ENCODE measurements at regions not wholly inside any gene's neighbourhood (a gene's known extent, or its start where the extent isn't known, plus 50 kb on each side); places are given as distances from the start of the nearest gene placed in this dataset.

- Histone ChIP-seq H3K36me3 (ENCODE audit: control insufficient read depth in 4 of 4, insufficient read depth in 3 of 4, low read depth in 1 of 4, low read length in 3 of 4) (no peaks in the 10 kb centered on the region), H3K4me1 (ENCODE audit: control insufficient read depth in 4 of 4, insufficient read depth in 4 of 4, low read length in 3 of 4) (peaks cover 13 to 36% (median 30%) of the 10 kb centered on the region in 4 donors), H3K9ac (ENCODE audit: low read depth in 1 of 2, low read length in 2 of 2) (no peak overlapping the region), H3K27ac (ENCODE audit: low read depth in 1 of 2, low read length in 2 of 2) (no peak overlapping the region), H3K4me3 (ENCODE audit: low read depth in 1 of 3, low read length in 3 of 3) (no peak overlapping the region), H3K9me3 (ENCODE audit: control insufficient read depth in 4 of 4, low read length in 3 of 4) (no peaks in the 10 kb centered on the region), H3K27me3 (ENCODE audit: control insufficient read depth in 4 of 4, insufficient read depth in 4 of 4, low read length in 3 of 4) (no peaks in the 10 kb centered on the region)
- TF ChIP-seq FOXA1 (IDR thresholded peaks at IDR 0.05) = no peak
- no peak for TF ChIP-seq HNF4G (IDR thresholded peaks at IDR 0.05)
- no peak for TF ChIP-seq RXRA (IDR thresholded peaks at IDR 0.05)
- TF ChIP-seq ZBTB33 (IDR thresholded peaks at IDR 0.05) = no peak
- TF ChIP-seq ATF3 (IDR thresholded peaks at IDR 0.05) = no peak
- no peak for DNase-seq (ENCODE audit: low spot score)
These were observed 158.3 kb upstream of the LPP start for GRCh38 chr3:187995667-187996066.

- Histone ChIP-seq H3K4me1 (ENCODE audit: control insufficient read depth in 4 of 4, insufficient read depth in 4 of 4, low read length in 3 of 4) (peaks cover 14 to 42% (median 34%) of the 10 kb centered on the region in 4 donors), H3K9me3 (ENCODE audit: control insufficient read depth in 4 of 4, low read length in 3 of 4) (no peaks in the 10 kb centered on the region), H3K9ac (ENCODE audit: low read depth in 1 of 2, low read length in 2 of 2) (no peak overlapping the region), H3K36me3 (ENCODE audit: control insufficient read depth in 4 of 4, insufficient read depth in 3 of 4, low read depth in 1 of 4, low read length in 3 of 4) (no peaks in the 10 kb centered on the region), H3K27me3 (ENCODE audit: control insufficient read depth in 4 of 4, insufficient read depth in 4 of 4, low read length in 3 of 4) (no peaks in the 10 kb centered on the region), H3K4me3 (ENCODE audit: low read depth in 1 of 3, low read length in 3 of 3) (no peak overlapping the region), H3K27ac (ENCODE audit: low read depth in 1 of 2, low read length in 2 of 2) (no peak overlapping the region)
- no peak for DNase-seq (ENCODE audit: low spot score)
- WGBS = 91% methylated on average over 2 of the region's 2 CpGs
- TF ChIP-seq FOXA2 (IDR thresholded peaks at IDR 0.05) (no peak), HNF4A (conservative IDR thresholded peaks at IDR 0.05) (no peak), SP1 (IDR thresholded peaks at IDR 0.05) (no peak), CTCF (IDR thresholded peaks at IDR 0.05; ENCODE audit: low read depth, low read length, missing input control) (no peak), RAD21 (IDR thresholded peaks at IDR 0.05) (no peak), FOXA1 (IDR thresholded peaks at IDR 0.05) (no peak), ZBTB33 (IDR thresholded peaks at IDR 0.05) (no peak), TAF1 (conservative IDR thresholded peaks at IDR 0.05) (no peak), EGR1 (IDR thresholded peaks at IDR 0.05; ENCODE audit: low read depth in 2 of 2) (no peak), HNF4G (IDR thresholded peaks at IDR 0.05) (no peak)
These were observed 157.3 kb upstream of the LPP start for GRCh38 chr3:187996609-187997008.

GRCh38 chr3:187997490-187997889, 156.5 kb upstream of the LPP start:
- peak overlapping the region; percentile 79 to 80 for H3K27ac ChIP-seq (ENCODE audit: low read depth in 1 of 2, low read length in 2 of 2)
- no peak overlapping the region for H3K4me3 ChIP-seq (ENCODE audit: low read depth in 1 of 3, low read length in 3 of 3)
- H3K4me1 ChIP-seq (ENCODE audit: control insufficient read depth in 4 of 4, insufficient read depth in 4 of 4, low read length in 3 of 4) = peaks cover 16 to 50% (median 39%) of the 10 kb centered on the region in 4 donors
- peak overlapping the region in 1 of 2 donors; percentile 0 for H3K9ac ChIP-seq (ENCODE audit: low read depth in 1 of 2, low read length in 2 of 2)
- no peaks in the 10 kb centered on the region for H3K36me3 ChIP-seq (ENCODE audit: control insufficient read depth in 4 of 4, insufficient read depth in 3 of 4, low read depth in 1 of 4, low read length in 3 of 4)
- H3K9me3 ChIP-seq (ENCODE audit: control insufficient read depth in 4 of 4, low read length in 3 of 4) = no peaks in the 10 kb centered on the region
- WGBS = 72% methylated on average over 5 of the region's 5 CpGs
- no peak for DNase-seq (ENCODE audit: low spot score)
- H3K27me3 ChIP-seq (ENCODE audit: control insufficient read depth in 4 of 4, insufficient read depth in 4 of 4, low read length in 3 of 4) = no peaks in the 10 kb centered on the region
- TF ChIP-seq RAD21 (IDR thresholded peaks at IDR 0.05) (no peak), JUND (IDR thresholded peaks at IDR 0.05) (no peak), REST (IDR thresholded peaks at IDR 0.05) (no peak), HNF4G (IDR thresholded peaks at IDR 0.05) (no peak), RXRA (IDR thresholded peaks at IDR 0.05) (no peak), ZBTB33 (IDR thresholded peaks at IDR 0.05) (no peak), NR2F2 (IDR thresholded peaks at IDR 0.05) (no peak), HNF4A (conservative IDR thresholded peaks at IDR 0.05) (no peak), SP1 (IDR thresholded peaks at IDR 0.05) (no peak), FOXA1 (IDR thresholded peaks at IDR 0.05) (no peak), EGR1 (IDR thresholded peaks at IDR 0.05; ENCODE audit: low read depth in 2 of 2) (no peak), TAF1 (conservative IDR thresholded peaks at IDR 0.05) (no peak)

Measured in liver (tissue), 8 donors.